Activated effector memory CD4-positive, alpha-beta T cell treated with anti-CD3 and anti-CD28 coated beads, Interleukin-2, amount 50 U/mL, for 16 hours (primary cell): ENCODE measurements at regions not wholly inside any gene's neighbourhood (a gene's known extent, or its start where the extent isn't known, plus 50 kb on each side); places are given as distances from the start of the nearest gene placed in this dataset.

ENCODE experiments used
- DNase-seq: peaks from one replicate; pipeline ENCODE4 v3.0.0-alpha.2; 2020

- DNase-seq: no peak
These were observed 198.7 kb downstream of the IRS2 start for GRCh38 chr13:109587689-109588088.

- DNase-seq: no peak
These were observed 199.7 kb downstream of the IRS2 start for GRCh38 chr13:109586509-109587346.

- DNase-seq: no peak
These were observed 201.5 kb downstream of the IRS2 start for GRCh38 chr13:109584844-109585361.

GRCh38 chr13:109577191-109577700 lies 209.1 kb downstream of the IRS2 start:
- DNase-seq: no peak

- DNase-seq: no peak
These were observed 210.0 kb downstream of the IRS2 start for GRCh38 chr13:109576331-109576813.

GRCh38 chr13:109575821-109576220 lies 210.6 kb downstream of the IRS2 start:
- DNase-seq: no peak

- DNase-seq: no peak
These were observed 214.0 kb downstream of the IRS2 start for GRCh38 chr13:109572389-109572788.

GRCh38 chr13:109569958-109570711 lies 216.2 kb downstream of the IRS2 start:
- DNase-seq: no peak

- no peak for DNase-seq
These were observed 218.0 kb downstream of the IRS2 start for GRCh38 chr13:109568339-109568818.

GRCh38 chr13:109567315-109567714 lies 219.1 kb downstream of the IRS2 start:
- DNase-seq: no peak

- no peak for DNase-seq
These were observed 220.5 kb downstream of the IRS2 start for GRCh38 chr13:109565877-109566276.

- DNase-seq: no peak
These were observed 238.0 kb downstream of the IRS2 start for GRCh38 chr13:109548374-109548773.

GRCh38 chr13:109547942-109548341 lies 238.4 kb downstream of the IRS2 start:
- no peak for DNase-seq

GRCh38 chr13:109545931-109546330 lies 240.5 kb downstream of the IRS2 start:
- no peak for DNase-seq

- no peak for DNase-seq
These were observed 245.3 kb downstream of the IRS2 start for GRCh38 chr13:109541081-109541480.

GRCh38 chr13:109537584-109537983 lies 248.8 kb downstream of the IRS2 start:
- no peak for DNase-seq

- no peak for DNase-seq
These were observed 253.0 kb downstream of the IRS2 start for GRCh38 chr13:109533350-109533749.

- no peak for DNase-seq
These were observed 256.4 kb downstream of the IRS2 start for GRCh38 chr13:109529964-109530363.

GRCh38 chr13:109521719-109522118 lies 264.7 kb downstream of the IRS2 start:
- DNase-seq: no peak

GRCh38 chr13:109517517-109517916 lies 268.9 kb downstream of the IRS2 start:
- DNase-seq: no peak

- no peak for DNase-seq
These were observed 270.2 kb downstream of the IRS2 start for GRCh38 chr13:109516186-109516585.

- DNase-seq: no peak
These were observed 276.4 kb downstream of the IRS2 start for GRCh38 chr13:109510013-109510412.

GRCh38 chr13:109509154-109509900 lies 277.1 kb downstream of the IRS2 start:
- no peak for DNase-seq
